GM12878 (cell line): ENCODE measurements at regions not wholly inside any gene's neighbourhood (a gene's known extent, or its start where the extent isn't known, plus 50 kb on each side); places are given as distances from the start of the nearest gene placed in this dataset.
A peak's percentile ranks its signal among the peaks of the same experiment; 100 is the strongest.

ENCODE experiments used
- ATAC-seq: fragments of 200-7000 bp; cut with Tn5 transposase; 3 replicates; pipeline ENCODE4 v1.9.1; 2020; ENCODE audit warnings: mild to moderate bottlenecking, moderate library complexity
- BruUV-seq: library from RNA; stranded (reverse); fragments of 400-500 nt; replicated peaks from 2 replicates; lab custom pipeline; 2021; lab: Mats Ljungman, UMichigan
- CTCF ChIA-PET: fragments of 300-600 bp; sonication (Branson Sonifier 250); formaldehyde crosslinking; extraction: SDS; loops from one replicate; lab custom pipeline; 2021; ENCODE audit warnings: inconsistent platforms; lab: Yijun Ruan, JAX
- POLR2A ChIA-PET: fragments of 350-600 bp; formaldehyde crosslinking; extraction: SDS; loops from one replicate; lab custom pipeline; 2021; ENCODE audit warnings: inconsistent platforms; lab: Charles Lee
- RAD21 ChIA-PET: fragments of 300-600 bp; sonication (Branson Sonifier 250); formaldehyde crosslinking; loops from one replicate; lab custom pipeline; 2023; ENCODE audit warnings: antibody characterized with exemption; ENCODE audit not compliant: unreplicated experiment; lab: Charles Lee
- SMC1A ChIA-PET: fragments of 300-600 bp; sonication (Branson Sonifier 250); formaldehyde crosslinking; loops from one replicate; lab custom pipeline; 2023; ENCODE audit not compliant: unreplicated experiment, uncharacterized antibody; lab: Charles Lee
- DNase-seq: peaks from one replicate; pipeline ENCODE4 v3.0.0-alpha.2; 2011; ENCODE audit warnings: low read depth, low spot score
- FAIRE-seq: peaks from 3 replicates; lab custom pipeline; 2011; peaks lifted over from hg19 to GRCh38; lab: Jason Lieb, UNC
- H2AFZ ChIP-seq: 2 replicates; pipeline ENCODE4 v1.6.0; 2011; ENCODE audit warnings: low read depth, low read length, control low read depth; ENCODE audit not compliant: control insufficient read depth
- H3K27ac ChIP-seq: 2 replicates; pipeline ENCODE4 v1.5.1; 2011; ENCODE audit warnings: control low read depth; ENCODE audit not compliant: control insufficient read depth, insufficient read depth
- H3K27me3 ChIP-seq, 2 experiments: replicated peaks in 1 of 2; 2 replicates each; pipeline versions ENCODE4 v1.6.0 to v1.6.1; 2011; ENCODE audit warnings: low read length in 1 of 2; ENCODE audit not compliant: control insufficient read depth in 2 of 2, insufficient read depth in 2 of 2
- H3K36me3 ChIP-seq, 2 experiments: 2 replicates each; pipeline ENCODE4 v1.5.1; 2011; ENCODE audit warnings: low read length in 1 of 2; ENCODE audit not compliant: control insufficient read depth in 2 of 2, insufficient read depth in 2 of 2
- H3K4me1 ChIP-seq: 2 replicates; pipeline ENCODE4 v1.6.1; 2011; ENCODE audit warnings: mild to moderate bottlenecking, low read length, moderate library complexity, mixed read lengths; ENCODE audit not compliant: control insufficient read depth, insufficient read depth
- H3K4me2 ChIP-seq: 2 replicates; pipeline ENCODE4 v1.6.0; 2011; ENCODE audit warnings: control low read depth; ENCODE audit not compliant: control insufficient read depth, insufficient read depth
- H3K4me3 ChIP-seq: fragments of 200-600 bp; sonication (generic); 2 replicates; pipeline ENCODE4 v1.5.1; 2016
- H3K79me2 ChIP-seq: 2 replicates; pipeline ENCODE4 v1.6.0; 2011; ENCODE audit warnings: low read length; ENCODE audit not compliant: control insufficient read depth, insufficient read depth
- H3K9ac ChIP-seq: 2 replicates; pipeline ENCODE4 v1.8.0; 2011; ENCODE audit warnings: low read length, control low read depth, mixed read lengths; ENCODE audit not compliant: control insufficient read depth, insufficient read depth
- H3K9me3 ChIP-seq: replicated peaks from 3 replicates; pipeline ENCODE4 v1.5.1; 2011; ENCODE audit warnings: mild to moderate bottlenecking, low read length; ENCODE audit not compliant: control insufficient read depth, insufficient read depth
- H4K20me1 ChIP-seq: 2 replicates; pipeline ENCODE4 v1.6.0; 2011; ENCODE audit not compliant: control insufficient read depth, insufficient read depth
- ATF3 ChIP-seq: IDR thresholded peaks from 2 replicates; pipeline ENCODE4 v1.6.1; 2011; ENCODE audit warnings: low read depth, mild to moderate bottlenecking, low read length, moderate library complexity, borderline replicate concordance; ENCODE audit errors: extremely low read depth
- ATF7 ChIP-seq: fragments of 450-650 bp; IDR thresholded peaks from 2 replicates; pipeline ENCODE4 v1.6.1; 2016; ENCODE audit warnings: low read depth, mild to moderate bottlenecking
- E4F1 ChIP-seq: fragments of 450-650 bp; IDR thresholded peaks from 2 replicates; pipeline ENCODE4 v1.6.1; 2018; ENCODE audit warnings: borderline replicate concordance, mild to moderate bottlenecking; ENCODE audit not compliant: partially characterized antibody
- MEF2B ChIP-seq: fragments of 450-650 bp; IDR thresholded peaks from 2 replicates; pipeline ENCODE4 v1.6.1; 2018; ENCODE audit warnings: mild to moderate bottlenecking, moderate library complexity; ENCODE audit not compliant: partially characterized antibody, poor library complexity, severe bottlenecking
- MTA3 ChIP-seq: IDR thresholded peaks from 2 replicates; pipeline ENCODE4 v1.6.1; 2012; ENCODE audit warnings: low read length, inconsistent platforms, borderline replicate concordance
- RAD21 ChIP-seq: IDR thresholded peaks from 2 replicates; pipeline ENCODE4 v1.6.1; 2011; ENCODE audit warnings: mild to moderate bottlenecking, low read depth, low read length, moderate library complexity; ENCODE audit not compliant: insufficient read depth
- RCOR1 ChIP-seq: conservative IDR thresholded peaks from 2 replicates; pipeline ENCODE4 v1.6.1; 2012; ENCODE audit warnings: low read depth, low read length, improper control_type of control experiment
- SMC3 ChIP-seq: IDR thresholded peaks from 2 replicates; pipeline ENCODE4 v1.6.1; 2011; ENCODE audit warnings: low read length, improper control_type of control experiment, borderline replicate concordance
- TCF3 ChIP-seq: IDR thresholded peaks from 2 replicates; pipeline ENCODE4 v1.6.1; 2012; ENCODE audit warnings: low read depth, mild to moderate bottlenecking, low read length, borderline replicate concordance; ENCODE audit not compliant: insufficient read depth
- YY1 ChIP-seq: IDR thresholded peaks from 2 replicates; pipeline ENCODE4 v1.6.1; 2011; ENCODE audit warnings: low read depth, mild to moderate bottlenecking, low read length
- ZZZ3 ChIP-seq: IDR thresholded peaks from 2 replicates; pipeline ENCODE4 v1.6.1; 2011; ENCODE audit warnings: low read depth; ENCODE audit not compliant: control insufficient read depth, insufficient read length
- WGBS: methylation state at CpG from one replicate; pipeline ENCODE4 v1.1.6; 2016; ENCODE audit warnings: low lambda C conversion rate; ENCODE audit not compliant: insufficient replicate concordance, insufficient coverage; ENCODE audit errors: missing lambda C conversion rate; 5-methylcytosine and 5-hydroxymethylcytosine counted together
- in situ Hi-C: fragments of 300-500 bp; cut with MboI; formaldehyde crosslinking; loops from 9 replicates; pipeline ENCODE4 v1.14.3; 2018; ENCODE audit warnings: mixed read lengths
- intact Hi-C: fragments of 100-400 bp; cut with micrococcal nuclease; formaldehyde crosslinking; loops from one replicate; pipeline ENCODE4 v1.14.2; 2022; ENCODE audit not compliant: unreplicated experiment
- TF ChIP-seq, protein P1 (sequence below), 3 experiments: IDR thresholded peaks in 2 of 3; conservative IDR thresholded peaks in 1 of 3; 2 replicates each; pipeline ENCODE4 v1.5.1; 2011; ENCODE audit warnings: low read depth in 3 of 3, low read length in 3 of 3, mild to moderate bottlenecking in 3 of 3, control low read depth in 2 of 3, moderate library complexity in 2 of 3, inconsistent platforms in 1 of 3, mixed read lengths in 1 of 3; ENCODE audit not compliant: control insufficient read depth in 2 of 3, insufficient read depth in 1 of 3; ENCODE audit errors: extremely low read depth in 1 of 3

GRCh38 chr2:204258890-204259289 lies 286.4 kb upstream of the PARD3B start (continued):
- TF ChIP-seq ZZZ3 (no peak), TCF3 (no peak), MTA3 (no peak), MEF2B (no peak), ATF7 (no peak), RCOR1 (no peak), ATF3 (no peak), E4F1 (no peak)

DNA sequence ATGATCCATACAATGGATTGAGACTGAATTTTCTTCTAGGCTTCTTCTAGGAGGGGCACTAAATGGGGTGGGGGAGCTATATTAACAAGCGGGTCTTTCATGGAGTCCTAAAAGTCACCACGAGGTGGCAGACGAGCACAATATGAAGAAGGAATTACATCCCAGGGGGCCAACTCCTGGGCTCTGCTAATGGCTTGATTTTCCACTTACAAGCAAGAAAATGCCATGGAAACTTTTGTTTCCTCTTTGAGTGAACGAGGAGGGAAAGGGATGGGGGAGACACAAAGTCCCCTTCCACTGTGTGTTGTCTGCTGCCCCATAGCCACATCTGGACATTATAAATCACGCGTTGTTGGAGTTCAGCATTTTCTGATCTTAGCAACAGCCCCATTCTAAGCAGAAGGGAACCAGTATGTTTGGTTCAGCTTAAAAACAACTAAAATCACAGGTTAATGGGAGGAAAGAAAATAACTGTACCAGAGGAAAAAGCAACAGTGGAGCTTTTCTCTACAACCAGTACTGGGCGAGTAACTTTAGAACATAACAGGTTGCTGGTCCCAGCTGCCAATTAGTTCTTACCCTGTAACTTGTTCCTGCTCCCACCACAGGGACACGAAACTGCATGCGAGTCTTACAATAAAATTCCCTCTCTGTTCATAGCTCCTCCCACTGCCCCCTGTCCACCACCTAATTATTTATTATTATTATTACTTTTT lies 285.0 kb upstream of the PARD3B start:
- Histone ChIP-seq H3K4me3 (no peak overlapping the region), H3K36me3 (no peaks in the 10 kb centered on the region), H3K4me1 (no peaks in the 10 kb centered on the region), H3K27ac (no peak overlapping the region), H2AFZ (no peak overlapping the region), H3K9me3 (no peaks in the 10 kb centered on the region), H3K79me2 (no peaks in the 10 kb centered on the region), H3K4me2 (no peak overlapping the region), H4K20me1 (no peaks in the 10 kb centered on the region), H3K27me3 (no peaks in the 10 kb centered on the region), H3K9ac (no peak overlapping the region)
- in situ Hi-C loops (no loop called here), intact Hi-C loops (loop anchor here (5.0 kb wide), 2 partner anchors 113 to 432 kb away; no protein-coding TSS in a partner anchor)
- peak; percentile 82 for FAIRE-seq
- ATAC-seq: peak; percentile 76
- POLR2A ChIA-PET: no interaction called here
- DNase-seq: no peak
- CTCF ChIA-PET: interaction anchor here (0.6 to 3.1 kb wide), 17 partner anchors 9 to 1625 kb away, joined by 3 to 21 read pairs (median 4); no protein-coding TSS in a partner anchor
- SMC1A ChIA-PET: interaction anchor here (0.6 to 1.9 kb wide), 6 partner anchors 11 to 432 kb away, joined by 3 to 5 read pairs (median 3); no protein-coding TSS in a partner anchor
- RAD21 ChIA-PET: interaction anchor here (1.7 to 3.0 kb wide), 3 partner anchors 63 to 1415 kb away, joined by 6 to 10 read pairs (median 7); no protein-coding TSS in a partner anchor
- no TSS peak for BruUV-seq
- 26% methylated on average over 9 of the region's 9 CpGs for WGBS
- TF ChIP-seq, protein P1, sequence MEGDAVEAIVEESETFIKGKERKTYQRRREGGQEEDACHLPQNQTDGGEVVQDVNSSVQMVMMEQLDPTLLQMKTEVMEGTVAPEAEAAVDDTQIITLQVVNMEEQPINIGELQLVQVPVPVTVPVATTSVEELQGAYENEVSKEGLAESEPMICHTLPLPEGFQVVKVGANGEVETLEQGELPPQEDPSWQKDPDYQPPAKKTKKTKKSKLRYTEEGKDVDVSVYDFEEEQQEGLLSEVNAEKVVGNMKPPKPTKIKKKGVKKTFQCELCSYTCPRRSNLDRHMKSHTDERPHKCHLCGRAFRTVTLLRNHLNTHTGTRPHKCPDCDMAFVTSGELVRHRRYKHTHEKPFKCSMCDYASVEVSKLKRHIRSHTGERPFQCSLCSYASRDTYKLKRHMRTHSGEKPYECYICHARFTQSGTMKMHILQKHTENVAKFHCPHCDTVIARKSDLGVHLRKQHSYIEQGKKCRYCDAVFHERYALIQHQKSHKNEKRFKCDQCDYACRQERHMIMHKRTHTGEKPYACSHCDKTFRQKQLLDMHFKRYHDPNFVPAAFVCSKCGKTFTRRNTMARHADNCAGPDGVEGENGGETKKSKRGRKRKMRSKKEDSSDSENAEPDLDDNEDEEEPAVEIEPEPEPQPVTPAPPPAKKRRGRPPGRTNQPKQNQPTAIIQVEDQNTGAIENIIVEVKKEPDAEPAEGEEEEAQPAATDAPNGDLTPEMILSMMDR (IDR thresholded peaks at IDR 0.05 in 2 of 3, conservative IDR thresholded peaks at IDR 0.05 in 1 of 3; ENCODE audit: control insufficient read depth in 2 of 3, extremely low read depth in 1 of 3, insufficient read depth in 1 of 3, low read depth in 3 of 3, low read length in 3 of 3): peak; percentile 51 to 55 (median 54); a peak in 5 of 6 replicates
- TF ChIP-seq YY1: 0 out of 2 replicates have a peak, but pooled peaks have one; percentile 23
- TF ChIP-seq SMC3: peak; percentile 38; the same call in 1 of the 2 replicates
- 0 out of 2 replicates have a peak, but pooled peaks have one; percentile 30 for TF ChIP-seq RAD21
